8988T (cell line): ENCODE measurements at regions not wholly inside any gene's neighbourhood (a gene's known extent, or its start where the extent isn't known, plus 50 kb on each side); places are given as distances from the start of the nearest gene placed in this dataset.

Experiments
- DNase-seq: peaks from one replicate; pipeline ENCODE4 v3.0.0; 2011

DNA sequence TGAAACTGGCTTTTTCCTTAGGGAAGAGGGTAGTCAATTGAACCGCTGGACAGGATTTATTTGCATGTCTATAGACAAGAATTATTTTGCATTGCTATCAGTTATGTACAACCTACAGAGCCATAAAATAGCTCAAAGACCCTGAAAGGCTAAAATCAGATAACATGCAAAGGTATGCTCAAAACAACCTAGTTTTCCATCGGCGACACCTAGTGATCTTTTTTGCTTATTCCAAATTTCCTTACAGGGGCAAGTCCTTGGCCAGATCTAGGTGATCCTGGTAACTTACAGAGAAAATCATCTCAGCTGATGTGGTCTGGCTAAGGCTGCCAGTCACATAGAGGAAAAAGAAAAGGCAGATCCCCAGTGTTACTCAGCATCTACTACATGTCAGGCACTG, 141.2 kb upstream of the RPL38 start:
- no peak for DNase-seq

DNA sequence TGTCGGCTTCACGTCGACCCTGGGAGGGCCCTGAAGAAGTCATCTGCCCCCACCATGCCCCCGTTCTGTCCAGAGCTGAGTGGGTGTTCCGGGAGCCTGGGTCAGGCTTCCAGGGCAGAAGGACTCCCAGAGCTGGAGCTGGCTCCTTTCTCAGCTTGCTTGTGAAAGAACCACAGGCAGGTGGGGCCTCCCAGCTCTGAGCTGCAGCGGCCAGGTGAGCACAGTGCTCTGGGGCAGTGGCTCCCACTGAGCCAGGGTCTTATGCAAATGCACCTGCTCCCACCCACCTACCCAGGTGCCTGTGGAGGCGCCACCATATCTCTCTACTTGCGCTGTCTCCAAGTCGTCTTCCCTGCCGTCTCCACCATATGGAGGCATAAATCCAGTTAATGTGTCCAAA, 140.0 kb upstream of the RPL38 start:
- DNase-seq: no peak

DNA sequence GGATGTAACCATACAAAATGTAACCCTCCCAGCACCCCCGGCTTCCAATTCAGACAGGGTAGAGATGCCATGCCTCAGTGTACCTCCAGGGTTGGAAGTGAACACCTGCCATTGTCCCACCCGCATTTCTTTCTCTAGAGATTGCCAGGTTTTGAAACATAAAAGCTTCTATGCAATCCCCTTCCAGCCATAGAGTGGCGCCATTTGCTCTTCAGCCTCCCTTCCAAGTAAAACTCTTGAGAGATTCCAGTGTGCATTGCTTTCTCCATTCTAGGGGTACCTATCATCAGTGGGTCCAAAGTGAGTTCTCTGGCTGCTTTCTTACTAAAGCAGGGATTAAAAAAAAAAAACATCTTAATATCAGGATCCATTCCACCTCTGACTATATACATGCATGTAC, 133.1 kb upstream of the RPL38 start:
- DNase-seq: no peak

DNA sequence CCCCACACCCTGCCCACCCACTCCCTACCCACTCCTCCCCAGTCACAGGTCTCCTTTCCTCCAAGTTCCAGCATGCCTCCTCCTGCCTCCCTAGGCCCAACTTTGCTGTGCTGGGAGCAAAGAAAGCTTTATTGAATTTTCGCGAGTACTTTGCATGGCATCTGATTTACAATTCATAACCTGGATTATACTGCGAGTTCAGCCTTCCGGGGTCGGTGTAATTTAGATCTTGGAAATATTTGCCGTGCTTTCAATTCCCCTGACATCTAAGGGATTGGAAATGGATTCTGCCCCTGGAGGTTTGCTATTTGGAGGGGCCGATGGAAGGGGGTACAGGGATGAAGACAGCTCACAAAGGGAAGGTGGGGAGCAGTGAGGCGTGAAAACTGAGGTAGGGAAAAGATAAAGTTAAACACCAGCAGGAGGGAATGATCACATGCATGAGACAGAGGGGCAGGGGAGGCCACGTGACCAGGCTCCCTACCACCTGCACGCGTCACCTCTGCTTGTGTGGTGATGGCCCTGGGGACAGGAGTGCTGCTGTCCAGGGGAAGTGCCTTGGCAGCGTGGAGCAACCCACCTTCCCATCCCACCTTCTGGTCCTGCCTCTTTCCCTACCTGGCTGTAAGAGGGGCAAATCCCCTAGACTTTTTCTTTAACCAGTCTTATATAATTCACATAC, 132.3 kb upstream of the RPL38 start:
- DNase-seq: no peak

DNA sequence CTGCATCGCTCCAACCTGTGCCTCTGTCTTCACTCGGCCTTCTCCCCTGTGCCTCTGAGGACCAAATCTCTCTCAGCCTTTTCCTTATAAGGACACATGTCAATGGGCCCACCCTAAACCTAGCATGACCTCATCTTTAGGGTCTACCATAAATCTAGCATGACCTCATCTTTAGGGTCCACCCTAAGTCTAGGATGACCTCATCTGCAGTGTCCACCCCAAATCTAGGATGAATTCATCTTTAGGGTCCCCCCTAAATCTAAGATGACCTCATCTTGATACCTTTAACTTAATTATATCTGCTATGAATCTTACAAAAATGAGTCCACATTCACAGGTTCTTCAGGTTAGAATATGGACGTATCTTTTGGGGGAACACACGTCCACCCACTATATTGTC, 131.1 kb upstream of the RPL38 start:
- DNase-seq: no peak

DNA sequence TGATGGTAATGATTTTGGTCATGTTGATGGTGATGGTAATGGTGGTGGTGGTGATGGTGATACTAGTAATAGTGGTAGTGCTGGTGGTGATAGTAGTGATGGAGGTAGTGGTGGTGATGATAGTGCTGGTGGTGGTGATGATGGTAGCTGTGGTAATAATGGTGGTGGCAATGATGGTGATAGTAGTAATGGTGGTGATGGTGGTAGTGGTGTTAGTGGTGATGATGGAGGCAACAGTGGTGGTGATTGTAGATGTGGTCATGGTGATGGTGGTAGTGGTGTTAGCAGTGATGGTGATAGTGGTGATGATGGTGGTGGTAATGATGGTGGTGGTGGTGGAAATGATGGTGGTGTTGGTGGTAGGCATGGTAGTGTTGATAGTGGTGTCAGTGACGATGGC, 127.0 kb upstream of the RPL38 start:
- DNase-seq: no peak

DNA sequence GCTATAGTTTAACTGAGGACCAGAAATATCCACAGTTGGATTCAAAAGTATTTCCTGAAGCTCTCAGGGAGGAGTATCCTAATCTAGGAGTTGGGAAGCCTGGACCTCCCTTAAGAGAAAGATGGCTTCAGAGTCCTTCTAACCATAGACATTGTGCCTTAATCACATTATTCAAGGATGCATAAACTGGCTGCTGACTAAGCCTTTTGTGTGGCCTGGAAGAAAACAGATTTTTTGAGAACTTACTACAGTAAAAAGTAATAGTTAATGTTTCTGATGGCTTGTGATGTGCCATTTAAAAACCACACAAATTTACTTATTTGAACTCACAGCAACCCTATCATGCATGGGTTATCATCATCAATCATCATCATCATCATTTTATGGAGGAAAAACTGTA, 126.2 kb upstream of the RPL38 start:
- DNase-seq: no peak

DNA sequence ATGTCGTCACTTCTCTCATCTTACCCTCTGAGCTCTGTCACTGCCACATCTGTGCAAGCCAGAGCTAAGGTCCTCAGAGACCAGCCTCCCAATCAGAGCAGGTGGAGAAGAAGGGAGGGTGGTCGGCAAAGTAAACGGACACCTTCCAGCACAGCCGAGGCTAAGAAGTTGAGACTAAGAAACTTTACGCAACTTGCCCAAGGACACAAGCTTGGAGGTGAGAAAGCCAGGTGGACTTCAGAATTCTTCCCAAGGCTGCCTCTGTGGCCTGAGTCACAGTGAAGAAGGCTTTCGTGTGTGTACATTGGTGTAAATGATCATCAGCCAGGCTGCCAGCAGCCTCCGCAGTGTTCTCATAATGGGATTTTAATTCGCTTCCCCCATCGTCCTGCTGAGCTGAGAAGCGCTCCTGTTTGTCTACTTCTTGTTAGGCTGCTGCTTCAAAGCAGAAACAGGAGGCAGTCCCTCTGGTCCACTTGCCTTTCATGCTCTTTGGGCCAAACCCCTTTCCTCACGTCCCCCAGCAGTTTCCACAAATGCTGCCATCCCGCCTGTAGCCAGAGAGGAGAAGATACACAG, 125.0 kb upstream of the RPL38 start:
- no peak for DNase-seq

DNA sequence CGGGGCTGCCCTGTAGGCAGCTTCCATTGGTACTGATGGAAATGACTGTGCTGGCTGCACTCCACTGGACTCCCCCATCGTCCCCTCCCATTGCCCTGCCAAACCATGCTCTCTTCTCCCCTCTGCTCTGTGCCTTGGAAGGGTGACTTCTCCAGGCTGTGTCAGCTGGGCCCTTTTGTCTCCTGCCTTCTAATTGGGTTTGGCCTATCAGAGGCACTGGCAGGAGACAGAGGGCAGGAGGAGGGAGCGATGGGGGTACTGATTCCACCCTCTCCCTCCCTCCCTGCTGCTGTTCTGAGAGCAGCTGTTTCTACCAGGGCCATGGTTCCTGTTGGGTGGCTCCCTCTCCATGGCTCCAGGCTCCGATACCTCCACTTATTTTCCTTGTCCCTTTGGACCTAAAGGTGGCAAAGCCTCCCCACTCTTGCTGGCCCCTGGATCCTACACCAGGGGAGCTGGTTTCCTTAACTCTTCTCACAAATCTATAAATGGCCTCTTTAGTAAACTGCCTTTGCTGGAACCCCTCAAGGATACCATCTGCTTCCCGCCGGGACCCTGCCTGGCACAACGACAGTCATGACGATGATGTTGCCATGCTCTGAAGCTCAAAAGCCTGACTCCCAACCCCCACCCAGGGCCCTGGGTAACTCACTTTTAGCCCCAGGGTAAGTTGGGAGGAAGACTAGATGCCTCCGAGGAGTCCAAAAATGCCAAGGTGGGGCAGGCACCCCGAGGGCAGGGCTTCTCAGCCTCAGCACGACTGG, 123.8 kb upstream of the RPL38 start:
- DNase-seq: no peak

DNA sequence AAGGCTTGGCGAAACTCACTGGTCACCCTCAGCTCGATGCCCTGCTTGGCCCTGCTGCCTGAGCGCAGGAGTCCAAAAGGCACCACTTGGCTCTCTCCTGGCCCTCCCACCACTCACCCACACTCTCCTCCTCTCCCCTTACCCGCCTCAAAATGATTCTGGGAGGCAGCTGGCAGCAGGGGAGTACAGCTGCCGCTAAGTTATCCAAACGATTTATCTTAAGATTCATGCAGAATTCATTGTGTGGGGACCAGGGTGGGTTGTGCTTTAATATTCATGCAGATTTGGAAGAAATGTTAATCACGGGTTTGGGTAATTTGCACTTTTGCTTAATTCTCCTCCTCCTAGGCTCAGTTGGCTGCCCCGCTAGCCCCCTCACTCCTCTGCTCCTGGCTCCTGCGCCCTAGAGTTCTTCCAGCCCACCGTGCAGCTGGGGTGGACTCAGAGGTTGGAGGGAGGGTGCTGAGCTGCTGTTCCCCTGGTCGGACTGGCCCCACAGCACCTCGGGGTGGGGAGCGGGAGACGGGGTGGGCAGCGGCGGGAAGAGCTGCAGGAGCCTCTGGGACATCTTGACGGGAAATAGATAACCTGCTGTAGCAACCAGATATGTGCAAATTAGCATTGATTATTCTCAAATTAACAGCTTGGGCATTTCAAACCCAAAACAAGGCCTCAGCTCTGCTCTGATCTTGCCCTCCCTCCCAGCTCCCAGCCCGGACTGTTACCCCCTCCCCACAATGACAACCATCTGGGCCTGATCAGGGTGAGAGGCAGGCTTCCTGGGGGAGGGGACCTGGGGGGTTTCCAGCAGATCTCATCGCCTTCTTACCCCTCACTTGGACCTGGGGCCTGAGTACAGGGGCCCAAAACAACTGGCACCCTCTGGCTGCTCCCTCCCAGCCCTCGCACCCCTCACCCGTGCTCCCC, 122.6 kb upstream of the RPL38 start:
- DNase-seq: no peak

DNA sequence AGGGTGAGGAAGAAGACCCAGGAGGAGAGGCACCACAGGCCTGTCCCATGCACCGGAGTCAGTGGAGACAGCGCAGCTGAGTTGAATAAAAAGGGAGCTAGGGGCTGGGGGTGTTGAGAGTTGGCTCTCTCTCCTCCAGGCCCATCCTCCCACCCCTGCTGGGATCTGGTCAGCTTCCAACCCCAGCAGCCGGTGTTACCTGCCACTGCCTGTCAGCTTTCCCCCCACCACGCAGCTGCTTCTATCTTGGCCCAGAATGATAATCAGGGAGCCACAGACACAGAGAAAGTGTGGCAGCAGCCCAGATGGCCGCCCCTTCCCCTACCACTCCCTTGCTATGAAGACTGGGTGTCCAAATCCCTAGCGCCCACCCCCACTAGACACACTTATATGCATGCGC, 120.6 kb upstream of the RPL38 start:
- DNase-seq: no peak

DNA sequence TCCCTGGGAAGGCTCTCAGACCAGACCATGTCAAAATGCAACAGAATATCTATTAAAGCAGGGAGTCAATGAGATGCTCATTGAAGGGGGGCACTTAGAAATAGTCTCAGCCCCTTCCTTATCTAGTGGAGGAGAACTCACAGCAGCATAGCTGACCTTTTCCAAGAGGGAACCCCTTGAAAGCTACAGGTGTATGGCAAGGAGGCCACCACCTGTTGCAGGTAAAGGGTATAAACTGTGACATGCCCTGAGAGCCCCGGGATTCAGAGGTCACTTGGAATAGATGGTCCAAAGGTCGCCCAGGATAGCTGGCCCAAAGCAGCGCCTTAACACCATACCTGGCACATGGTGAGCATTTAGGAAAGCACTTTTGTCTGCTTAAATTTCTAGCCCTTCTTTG, 120.2 kb upstream of the RPL38 start:
- no peak for DNase-seq

DNA sequence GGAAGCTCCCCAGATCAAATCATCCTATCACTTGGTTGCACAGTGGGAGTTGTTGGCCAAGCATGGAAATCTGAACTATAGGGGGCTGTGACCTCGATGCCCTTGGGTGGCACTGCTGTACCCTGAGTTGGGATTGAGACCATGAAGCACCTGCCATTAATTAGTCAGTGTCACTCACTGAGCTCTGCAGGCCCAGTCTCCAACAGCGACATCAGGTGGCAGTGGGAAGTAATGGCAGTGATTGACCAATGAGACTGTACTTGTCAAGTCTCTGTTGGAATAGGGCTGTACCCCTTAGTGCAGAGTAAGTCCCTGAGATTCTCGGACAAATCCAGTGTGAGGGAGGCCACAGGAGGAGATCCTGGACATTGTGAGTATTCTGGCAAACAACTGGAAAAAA, 118.0 kb upstream of the RPL38 start:
- no peak for DNase-seq

DNA sequence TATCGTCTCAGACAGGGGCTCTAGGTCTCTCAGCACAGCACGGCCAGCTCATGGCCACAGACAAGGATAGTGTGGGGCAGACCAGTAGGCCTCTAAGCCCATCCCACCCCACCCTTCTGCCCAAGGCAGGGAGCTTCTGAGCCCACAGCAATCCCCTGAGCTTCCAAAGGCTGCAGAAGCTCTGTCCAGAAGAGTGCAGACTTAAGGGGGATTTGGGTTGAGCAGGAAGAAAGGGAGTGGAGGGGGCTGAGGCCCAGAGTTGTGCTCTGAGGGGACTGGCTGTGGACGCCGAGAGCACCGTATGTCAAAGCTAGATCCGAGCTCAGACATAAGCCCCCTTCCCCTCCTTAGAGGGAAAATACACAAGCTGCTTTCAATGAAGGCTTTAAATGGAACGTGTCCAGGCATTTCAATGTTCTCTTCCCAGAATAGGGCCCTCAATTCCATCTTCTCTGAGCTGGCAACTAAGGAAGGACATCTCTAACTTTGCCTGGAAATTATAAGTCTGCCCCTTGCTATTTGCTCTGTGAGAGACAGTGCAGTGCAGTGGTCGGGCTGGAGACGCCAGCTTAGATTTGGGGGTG, 116.4 kb upstream of the RPL38 start:
- DNase-seq: no peak

DNA sequence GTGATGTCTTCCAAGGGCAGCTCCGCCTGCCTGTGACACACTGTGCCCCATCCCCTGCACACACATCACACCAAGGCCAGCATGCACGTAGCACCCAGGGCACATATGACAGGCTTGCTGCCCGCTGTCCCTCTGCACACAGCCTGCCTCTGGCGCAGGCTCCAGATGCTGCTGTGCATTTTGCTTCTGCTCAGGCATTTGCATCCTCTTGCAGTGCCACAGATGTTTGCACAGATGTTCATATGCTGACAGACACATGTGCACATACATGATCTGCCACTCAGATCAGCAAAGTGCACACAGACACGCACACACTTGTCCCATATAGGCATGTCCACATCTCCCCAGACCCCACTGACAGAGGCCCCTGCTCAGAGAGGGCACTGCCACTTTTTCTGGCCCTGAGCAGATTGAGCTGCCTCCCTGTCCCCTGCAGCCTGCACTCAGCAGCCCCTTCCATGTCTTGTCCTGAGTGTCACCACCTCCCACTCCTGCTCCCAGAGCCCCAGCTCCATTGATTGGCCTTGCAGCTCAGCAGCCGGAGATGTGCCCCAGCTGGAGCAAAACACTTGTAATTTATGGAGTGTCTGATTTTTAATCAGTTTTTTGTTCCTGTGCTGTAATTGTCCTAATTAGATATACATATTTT, 115.1 kb upstream of the RPL38 start:
- DNase-seq: no peak

DNA sequence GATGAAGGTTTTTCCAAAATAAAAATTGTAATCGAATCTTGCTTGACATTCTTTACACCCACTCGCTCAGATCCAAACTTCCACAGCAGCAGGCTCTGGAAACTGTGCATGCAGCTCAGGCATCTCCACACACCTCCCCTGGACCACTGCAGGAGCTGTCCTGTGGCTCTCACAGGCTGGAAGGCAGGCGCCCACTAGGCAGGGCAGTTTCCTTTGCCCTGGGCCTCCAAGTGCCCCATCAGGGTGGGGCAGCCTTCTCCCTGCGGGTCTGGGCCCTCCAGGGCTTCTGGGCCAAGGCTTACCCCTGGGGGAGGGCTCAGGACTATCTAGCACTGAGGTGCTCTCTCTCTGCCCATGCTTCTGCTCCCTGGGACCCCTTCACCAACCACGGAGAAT, 114.5 kb upstream of the RPL38 start:
- DNase-seq: no peak

DNA sequence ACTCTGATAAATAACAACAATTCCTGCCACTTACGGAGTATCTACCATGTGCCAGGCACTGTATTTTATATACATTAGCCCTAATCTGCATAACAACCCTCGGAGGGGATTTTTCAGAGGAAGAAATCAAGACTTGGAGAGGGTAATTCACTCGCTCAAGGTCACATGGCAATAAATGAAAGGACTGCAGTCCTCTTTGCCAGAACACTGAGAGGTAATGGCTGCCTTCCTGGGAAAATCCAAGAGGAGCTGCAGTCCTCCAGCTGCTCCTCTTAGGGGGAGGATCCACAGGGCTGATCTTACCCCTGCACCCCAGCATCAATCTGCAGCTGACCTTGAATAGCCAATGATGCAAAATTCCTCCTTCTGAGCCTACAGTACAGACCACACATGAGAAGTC, 114.1 kb upstream of the RPL38 start:
- DNase-seq: no peak

DNA sequence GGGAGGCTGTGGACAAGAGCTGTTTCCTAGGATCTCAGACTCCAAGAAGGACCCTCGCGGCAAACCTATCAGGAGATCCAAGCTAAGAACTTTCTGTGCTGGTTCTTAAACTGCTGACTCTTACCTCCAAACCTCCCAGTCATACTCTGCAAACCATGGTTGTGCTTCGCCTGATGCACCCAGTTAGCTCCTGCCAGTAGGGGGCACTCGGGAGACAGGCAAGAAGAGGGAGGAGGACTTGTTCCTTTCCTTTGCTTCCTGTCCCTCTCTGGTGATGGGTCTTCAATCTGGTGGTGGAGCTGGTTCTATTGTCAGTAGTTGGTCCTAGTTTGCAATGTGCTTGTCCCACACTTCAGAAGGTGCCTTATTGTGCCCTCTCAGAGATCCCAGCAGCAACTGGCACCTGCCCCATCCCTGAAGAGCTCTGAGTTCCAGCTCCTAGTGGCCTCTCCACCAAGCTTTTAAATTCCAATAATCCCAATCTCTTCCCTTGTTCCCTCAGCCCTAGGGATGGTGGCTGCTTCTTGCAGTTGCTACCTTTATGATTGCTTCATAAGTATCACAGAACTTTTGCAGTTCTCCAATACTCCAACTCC, 113.5 kb upstream of the RPL38 start:
- no peak for DNase-seq

DNA sequence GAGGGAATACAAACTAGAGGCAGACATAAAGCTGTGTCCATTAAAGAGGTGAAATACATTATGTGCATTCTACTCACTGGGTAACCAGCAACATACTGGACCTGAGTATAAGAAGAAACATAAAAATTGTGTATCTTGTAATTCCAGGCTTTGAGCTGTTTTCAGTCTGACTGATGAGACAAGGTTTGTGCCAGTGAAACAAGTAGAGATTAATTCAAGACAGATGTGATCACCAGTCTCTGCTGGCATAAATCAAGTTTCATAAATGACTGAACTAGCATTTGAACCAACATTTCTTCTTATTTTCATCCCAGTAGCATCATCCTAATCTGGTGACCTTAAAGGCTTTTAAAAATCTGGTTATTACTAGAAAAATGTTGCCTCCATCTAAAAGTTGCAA, 108.8 kb upstream of the RPL38 start:
- DNase-seq: no peak

DNA sequence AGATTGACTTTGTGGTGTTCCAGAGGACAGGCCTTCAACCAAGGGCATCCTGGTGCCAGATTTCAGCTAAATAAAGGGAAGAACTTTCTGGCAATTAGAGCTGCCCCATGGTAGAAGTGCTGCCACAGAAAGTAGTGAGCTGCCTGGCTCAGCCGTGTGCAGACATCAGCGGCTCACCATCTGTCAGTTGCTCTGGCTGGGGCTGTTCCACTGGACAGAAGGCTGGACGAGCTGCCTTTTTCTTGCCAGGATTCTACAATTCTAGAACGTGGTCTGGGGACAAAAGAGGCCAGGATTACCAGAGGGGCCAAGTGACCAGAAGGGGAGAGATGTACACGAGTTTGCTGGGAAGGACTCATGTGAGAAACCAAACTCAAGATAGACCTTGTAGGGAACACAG, 107.0 kb upstream of the RPL38 start:
- DNase-seq: no peak

DNA sequence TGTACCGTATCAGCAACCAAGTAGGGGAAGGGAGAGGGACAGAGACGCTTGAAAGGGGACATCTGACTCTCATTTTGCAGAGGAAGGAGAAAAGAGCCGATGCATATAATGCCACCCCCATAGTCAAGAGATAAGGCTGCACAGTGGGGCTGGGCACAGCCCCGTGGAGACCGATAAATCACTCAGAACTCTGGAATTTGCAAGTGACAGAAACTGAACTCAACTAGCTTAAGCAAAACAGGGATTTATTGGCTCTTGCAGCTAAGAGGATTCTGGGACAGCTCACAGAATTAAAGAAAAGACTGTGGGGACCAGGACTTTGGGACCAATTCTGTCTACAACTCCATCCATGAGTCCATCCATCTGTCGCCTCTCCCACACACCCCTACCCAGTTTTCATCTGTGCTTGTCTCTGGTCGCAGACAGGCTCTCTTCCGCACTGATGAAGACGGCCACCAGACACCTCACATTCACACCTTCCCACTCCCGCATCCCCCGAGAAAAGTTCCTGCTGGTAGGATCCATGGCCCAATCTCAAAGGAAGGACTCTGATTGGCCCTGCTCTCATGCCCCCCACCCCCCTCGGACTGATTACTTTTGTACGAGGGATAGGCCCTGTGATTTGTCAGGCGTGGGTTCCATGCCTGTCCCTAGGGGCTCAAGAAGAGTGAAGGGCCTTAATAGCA, 105.9 kb upstream of the RPL38 start:
- no peak for DNase-seq
